GM18867 (cell line): ENCODE measurements at regions not wholly inside any gene's neighbourhood (a gene's known extent, or its start where the extent isn't known, plus 50 kb on each side); places are given as distances from the start of the nearest gene placed in this dataset.
"Not testable (repeated sequence)": the region's sequence is repeated elsewhere in the genome, so short reads cannot be mapped to it uniquely, and the experiment has no call there.

Source experiments
- ATAC-seq: cut with Tn5 transposase; IDR thresholded peaks from one replicate; pipeline ENCODE4 v1.9.1; 2021; ENCODE audit warnings: mild to moderate bottlenecking, moderate library complexity; ENCODE audit not compliant: unreplicated experiment

DNA sequence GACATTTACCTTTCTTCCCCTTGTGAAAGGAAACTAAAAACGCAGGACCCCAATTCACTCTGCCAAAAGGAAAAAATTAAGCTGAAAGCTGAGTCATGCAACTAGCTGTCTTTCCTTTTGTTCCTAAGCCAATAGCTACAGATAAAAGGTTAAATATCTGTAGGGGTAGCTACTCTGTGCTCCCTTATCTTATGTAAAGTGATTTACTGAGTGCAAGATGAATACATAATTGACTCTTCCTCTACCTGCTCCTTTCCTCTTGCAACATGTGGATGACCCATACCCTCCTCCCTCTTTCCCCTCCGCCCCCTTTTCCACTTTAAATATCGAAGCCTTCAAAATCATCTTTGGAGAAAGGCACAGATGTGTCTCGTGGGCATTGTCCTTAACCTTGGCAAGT is 68.0 kb upstream of the ZNF157 start:
- ATAC-seq: no peak

DNA sequence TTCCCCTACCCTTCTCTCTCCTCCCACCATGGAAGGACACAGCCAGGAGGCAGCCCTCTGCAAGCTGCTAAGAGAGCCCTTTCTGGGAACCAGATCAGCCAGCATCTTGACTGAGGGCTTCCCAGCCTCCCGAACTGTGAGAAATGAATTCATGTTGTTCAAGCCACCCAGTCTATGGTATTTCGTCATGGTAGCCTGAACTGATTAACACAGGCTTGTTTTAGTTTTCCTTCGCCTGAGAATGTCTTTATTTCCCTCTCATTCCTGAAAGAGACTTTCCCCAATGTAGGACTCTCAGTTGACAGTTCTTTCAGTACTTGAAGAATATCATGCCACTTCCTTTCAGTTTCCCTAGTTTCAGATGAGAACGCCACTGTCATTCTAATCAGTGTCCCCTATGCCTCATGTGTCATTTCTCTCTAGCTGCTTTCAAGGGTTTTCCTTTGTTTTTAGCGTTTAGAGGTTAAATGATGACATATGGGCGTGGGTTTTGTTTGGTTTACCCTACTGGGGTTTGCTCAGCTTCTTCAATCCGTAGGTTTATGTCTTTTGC is 63.8 kb upstream of the ZNF157 start:
- not testable (repeated sequence) for ATAC-seq

DNA sequence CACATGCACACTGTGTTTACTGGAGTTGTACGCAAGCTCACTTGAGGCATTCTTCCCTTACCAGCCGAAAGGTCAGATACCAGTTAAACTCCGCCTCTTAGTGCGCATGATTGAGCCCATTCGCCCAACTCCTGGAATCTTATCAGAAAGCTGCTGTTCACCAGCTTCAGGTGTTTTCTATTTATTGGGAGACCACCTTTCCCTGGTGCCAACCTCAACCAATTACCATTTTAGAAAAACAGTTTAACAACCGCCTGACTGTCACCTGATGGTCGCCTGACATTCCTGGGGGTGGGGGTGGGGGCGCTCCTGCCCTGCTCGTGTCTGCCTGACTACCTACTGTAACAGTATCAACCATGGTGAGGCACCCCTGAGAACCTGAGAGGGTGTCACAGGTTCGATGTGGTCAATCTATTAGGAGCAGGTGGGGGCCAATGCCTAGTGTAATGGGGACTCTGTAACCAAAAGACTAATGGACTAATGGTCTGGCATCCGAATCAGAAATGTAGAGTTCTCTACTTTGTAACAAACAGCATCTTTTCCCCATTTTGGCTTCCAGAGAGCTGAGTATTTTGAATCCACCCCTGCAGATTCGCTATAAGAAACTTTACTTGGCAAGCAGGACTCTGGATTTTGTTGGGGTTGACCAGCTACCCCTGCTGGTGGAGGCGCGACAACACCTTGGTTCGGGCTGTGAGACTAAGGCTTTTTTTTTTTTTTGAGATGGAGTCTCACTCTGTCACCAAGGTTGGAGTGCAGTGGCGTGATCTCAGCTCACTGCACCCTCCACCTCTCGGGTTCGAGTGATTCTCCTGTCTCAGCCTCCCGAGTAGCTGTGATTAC is 58.2 kb upstream of the ZNF157 start:
- peak; percentile 60 for ATAC-seq

DNA sequence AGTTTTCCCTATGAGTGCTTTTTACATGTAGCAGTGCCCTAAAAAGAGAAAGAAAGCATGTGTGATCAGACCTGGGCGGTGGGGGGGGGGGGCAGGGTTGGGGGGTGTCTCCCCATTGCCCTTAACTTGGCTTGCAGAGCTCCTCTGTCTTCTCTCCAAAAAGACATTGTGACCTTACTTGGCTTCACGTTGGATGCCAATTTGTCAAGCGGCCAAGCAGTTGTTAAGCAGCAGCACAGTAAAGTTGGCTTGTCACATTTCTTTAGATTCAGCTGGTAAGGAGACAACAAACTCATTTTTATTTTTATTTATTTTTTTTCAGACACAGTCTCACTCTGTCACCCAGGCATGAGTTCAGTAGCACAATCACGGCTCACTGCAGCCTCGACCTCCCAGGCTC is 57.3 kb upstream of the ZNF157 start:
- no peak for ATAC-seq

DNA sequence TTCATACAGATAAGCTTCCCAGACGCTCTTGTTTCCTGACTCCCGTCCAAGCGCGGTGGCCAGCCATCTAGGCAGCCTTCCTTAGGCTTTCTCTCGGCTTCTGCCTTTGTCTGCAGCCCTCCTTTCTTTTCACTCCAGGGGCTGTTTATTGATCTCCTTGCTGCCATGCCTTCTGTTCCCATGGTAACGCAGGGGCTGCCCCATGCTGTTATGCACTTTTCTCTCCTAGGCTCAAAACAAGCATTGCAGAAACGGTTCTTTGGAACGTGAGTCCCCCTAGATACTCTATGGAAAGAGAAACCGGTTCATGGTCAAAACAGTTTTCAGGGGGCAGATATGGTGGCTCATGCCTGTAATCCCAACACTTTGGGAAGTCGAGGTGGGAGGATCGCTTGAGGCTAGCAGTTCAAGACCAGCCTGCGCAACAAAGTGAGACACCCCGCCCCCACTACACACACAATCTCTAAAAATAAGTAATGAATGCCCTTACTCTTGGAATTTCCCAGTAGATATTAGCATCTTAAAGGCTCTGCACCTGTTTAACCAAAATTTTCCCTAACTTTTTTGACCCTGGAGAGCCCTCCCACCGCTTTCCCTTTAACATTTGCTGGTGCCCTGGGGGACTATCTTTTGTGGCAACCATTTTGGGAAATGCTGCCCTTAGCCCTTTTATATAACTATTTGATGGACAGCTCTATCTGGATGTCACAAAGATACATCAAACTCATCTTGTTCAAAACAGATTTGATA is 53.9 kb upstream of the ZNF157 start:
- ATAC-seq: no peak
